ENCODE measurements at regions not wholly inside any gene's neighbourhood (a gene's known extent, or its start where the extent isn't known, plus 50 kb on each side); places are given as distances from the start of the nearest gene placed in this dataset.

DNA sequence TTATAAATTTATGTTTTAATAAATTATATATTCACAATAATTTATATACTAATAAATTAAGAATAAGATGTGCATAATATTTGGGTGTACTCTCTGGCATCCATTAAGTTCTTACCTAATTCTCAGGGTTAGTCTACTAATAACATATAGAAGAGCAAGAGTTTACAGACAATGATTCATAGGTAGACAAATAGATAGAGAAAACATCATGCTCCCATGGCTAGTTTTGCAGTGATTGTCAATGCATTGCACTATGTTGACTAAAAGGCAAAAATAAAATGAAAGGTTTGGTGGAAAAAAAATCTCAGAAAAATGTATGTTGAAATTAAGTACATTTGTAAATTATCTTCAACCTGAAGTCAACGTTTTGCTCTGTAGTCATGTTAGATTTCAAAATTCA, 606.0 kb downstream of the KCTD8 start:
- TF ChIP-seq, protein P1, sequence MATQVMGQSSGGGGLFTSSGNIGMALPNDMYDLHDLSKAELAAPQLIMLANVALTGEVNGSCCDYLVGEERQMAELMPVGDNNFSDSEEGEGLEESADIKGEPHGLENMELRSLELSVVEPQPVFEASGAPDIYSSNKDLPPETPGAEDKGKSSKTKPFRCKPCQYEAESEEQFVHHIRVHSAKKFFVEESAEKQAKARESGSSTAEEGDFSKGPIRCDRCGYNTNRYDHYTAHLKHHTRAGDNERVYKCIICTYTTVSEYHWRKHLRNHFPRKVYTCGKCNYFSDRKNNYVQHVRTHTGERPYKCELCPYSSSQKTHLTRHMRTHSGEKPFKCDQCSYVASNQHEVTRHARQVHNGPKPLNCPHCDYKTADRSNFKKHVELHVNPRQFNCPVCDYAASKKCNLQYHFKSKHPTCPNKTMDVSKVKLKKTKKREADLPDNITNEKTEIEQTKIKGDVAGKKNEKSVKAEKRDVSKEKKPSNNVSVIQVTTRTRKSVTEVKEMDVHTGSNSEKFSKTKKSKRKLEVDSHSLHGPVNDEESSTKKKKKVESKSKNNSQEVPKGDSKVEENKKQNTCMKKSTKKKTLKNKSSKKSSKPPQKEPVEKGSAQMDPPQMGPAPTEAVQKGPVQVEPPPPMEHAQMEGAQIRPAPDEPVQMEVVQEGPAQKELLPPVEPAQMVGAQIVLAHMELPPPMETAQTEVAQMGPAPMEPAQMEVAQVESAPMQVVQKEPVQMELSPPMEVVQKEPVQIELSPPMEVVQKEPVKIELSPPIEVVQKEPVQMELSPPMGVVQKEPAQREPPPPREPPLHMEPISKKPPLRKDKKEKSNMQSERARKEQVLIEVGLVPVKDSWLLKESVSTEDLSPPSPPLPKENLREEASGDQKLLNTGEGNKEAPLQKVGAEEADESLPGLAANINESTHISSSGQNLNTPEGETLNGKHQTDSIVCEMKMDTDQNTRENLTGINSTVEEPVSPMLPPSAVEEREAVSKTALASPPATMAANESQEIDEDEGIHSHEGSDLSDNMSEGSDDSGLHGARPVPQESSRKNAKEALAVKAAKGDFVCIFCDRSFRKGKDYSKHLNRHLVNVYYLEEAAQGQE (IDR thresholded peaks at IDR 0.05; ENCODE audit: insufficient read depth in 1 of 2, low read depth in 2 of 2, low read length in 2 of 2), result no peak
- no peak for TF ChIP-seq SIN3A (IDR thresholded peaks at IDR 0.05; ENCODE audit: borderline replicate concordance, insufficient read depth, low read length)
